SW480 (cell line): ENCODE measurements at regions not wholly inside any gene's neighbourhood (a gene's known extent, or its start where the extent isn't known, plus 50 kb on each side); places are given as distances from the start of the nearest gene placed in this dataset.
"Not testable (repeated sequence)": the region's sequence is repeated elsewhere in the genome, so short reads cannot be mapped to it uniquely, and the experiment has no call there.

Experiments
- DNase-seq: peaks from one replicate; pipeline ENCODE4 v3.0.0-alpha.2; 2016; ENCODE audit warnings: low spot score

DNA sequence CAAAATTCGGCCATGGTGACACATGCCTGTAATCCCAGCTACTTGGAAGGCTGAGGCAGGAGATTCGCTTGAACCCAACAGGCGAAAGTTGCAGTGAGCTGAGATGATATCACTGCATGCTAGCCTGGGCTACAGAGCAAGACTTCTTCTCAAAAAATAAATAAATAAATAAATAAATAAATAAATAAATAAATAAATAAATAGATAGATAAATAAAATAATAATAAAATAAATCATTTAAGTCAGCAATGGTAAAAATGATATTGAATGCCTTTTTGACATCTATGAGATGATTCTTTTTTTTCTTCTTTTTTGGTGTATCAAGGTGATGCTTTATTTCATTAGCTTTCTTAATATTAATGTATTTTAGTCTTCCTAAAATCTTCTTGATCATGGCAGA is 221.7 kb upstream of the RXFP2 start:
- no peak for DNase-seq

DNA sequence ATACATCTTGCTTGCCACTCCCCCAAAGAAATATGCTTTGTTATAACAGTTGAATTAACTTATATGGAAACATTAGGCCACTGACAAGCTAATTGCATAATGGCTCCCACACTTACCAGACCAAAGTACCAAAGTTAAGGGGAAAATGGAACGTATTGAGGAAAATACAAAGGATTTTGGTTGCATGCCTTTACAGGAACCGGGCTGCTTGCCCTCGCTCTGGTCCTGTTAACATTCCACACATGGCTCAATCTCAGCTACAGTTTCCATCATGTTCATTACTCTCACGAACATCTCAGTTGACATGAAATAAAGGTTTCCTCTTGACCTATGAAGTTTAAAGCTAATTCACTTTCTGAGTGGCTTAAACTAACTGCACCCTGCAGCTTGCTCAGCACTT is 220.7 kb upstream of the RXFP2 start:
- DNase-seq: no peak

- no peak for DNase-seq
These were observed 217.9 kb upstream of the RXFP2 start for GRCh38 chr13:31521435-31521834.

- no peak for DNase-seq
These were observed 216.9 kb upstream of the RXFP2 start for GRCh38 chr13:31522396-31522795.

DNA sequence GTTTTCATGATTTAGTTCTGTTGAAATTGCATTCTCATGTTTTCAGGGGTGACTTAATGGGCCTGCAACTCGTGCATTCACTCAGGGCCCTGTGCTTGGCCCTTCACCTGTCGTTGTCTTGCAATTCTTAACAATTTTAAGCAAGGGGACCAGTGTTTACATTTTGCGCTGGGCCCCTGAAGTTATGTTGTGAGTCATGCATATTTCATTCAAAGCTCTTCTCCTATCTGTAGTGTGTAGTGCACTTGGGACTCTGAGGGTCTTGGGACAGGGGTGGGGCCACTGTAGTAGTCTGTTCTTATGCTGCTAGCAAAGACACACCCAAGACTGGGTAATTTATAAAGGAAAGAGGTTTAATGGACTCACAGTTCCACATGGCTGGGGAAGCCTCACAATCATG is 211.2 kb upstream of the RXFP2 start:
- no peak for DNase-seq

GRCh38 chr13:31528758-31529157 is 210.6 kb upstream of the RXFP2 start:
- DNase-seq: no peak

GRCh38 chr13:31530922-31531321 is 208.4 kb upstream of the RXFP2 start:
- no peak for DNase-seq

DNA sequence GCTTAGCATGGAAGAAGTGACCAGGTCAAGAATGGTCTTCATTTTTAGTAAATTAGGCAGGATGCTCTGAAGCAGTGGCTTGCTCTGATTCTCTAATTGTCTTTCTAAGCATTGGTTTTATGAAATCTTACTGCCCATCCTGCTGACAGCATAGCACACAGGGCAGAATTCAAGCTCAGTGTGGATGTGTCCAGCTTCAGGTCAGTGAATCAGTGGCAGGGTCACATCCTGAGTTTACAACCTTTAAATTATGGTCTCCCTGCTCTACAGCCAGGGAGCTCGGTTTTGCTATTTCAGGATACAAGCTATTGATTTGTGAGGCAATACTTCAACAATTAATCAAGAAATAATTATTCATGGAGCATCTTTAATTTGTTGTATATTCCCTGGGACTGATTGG is 202.3 kb upstream of the RXFP2 start:
- DNase-seq: no peak

- DNase-seq: peak; percentile 58
These were observed 201.0 kb upstream of the RXFP2 start for GRCh38 chr13:31538067-31539042.

DNA sequence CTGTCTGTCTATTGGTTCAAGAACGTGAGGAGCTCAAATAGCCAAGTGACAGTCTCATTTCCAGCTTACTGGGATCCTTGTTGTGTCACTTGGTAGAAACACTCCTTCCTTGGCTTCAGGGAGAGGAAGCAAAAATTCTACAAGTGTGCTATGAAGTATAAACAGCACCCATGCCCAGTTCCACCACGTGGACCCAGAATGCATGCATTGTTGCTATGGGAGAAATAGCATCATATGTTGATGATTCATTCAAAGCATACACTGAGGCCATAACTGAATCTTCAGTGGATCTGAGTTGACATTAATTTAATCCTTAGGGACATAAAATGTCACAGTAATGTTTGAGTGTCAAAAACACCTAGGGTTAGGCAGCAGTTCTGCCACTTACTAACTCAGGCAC is 199.0 kb upstream of the RXFP2 start:
- DNase-seq: no peak

- DNase-seq: no peak
These were observed 196.1 kb upstream of the RXFP2 start for GRCh38 chr13:31543190-31543589.

GRCh38 chr13:31545616-31546015 is 193.7 kb upstream of the RXFP2 start:
- no peak for DNase-seq

DNA sequence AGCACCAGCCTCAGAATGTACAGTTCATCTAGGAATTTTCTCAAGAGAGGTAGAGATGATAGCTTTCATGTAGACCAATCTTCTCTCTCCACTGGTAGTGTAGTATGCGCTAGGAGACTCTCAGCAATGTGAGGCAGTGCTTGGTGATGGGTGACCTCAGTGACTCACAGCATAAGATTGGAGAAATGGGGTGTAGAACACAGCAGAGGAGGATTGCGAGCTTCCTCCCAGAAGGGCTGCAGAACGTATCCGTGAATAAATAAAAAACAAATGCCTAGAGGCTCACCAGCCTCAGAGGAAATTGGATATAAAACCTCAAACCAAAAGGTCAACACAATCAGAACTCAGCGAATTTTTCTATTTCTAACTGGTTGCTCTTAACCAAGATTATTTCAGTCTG is 182.9 kb upstream of the RXFP2 start:
- DNase-seq: no peak

- DNase-seq: not testable (repeated sequence)
These were observed 155.1 kb upstream of the RXFP2 start for GRCh38 chr13:31584221-31584620.

GRCh38 chr13:31587698-31588266 is 151.5 kb upstream of the RXFP2 start:
- DNase-seq: no peak

- DNase-seq: no peak
These were observed 151.0 kb upstream of the RXFP2 start for GRCh38 chr13:31588316-31588715.

GRCh38 chr13:31588893-31589292 is 150.4 kb upstream of the RXFP2 start:
- DNase-seq: no peak

DNA sequence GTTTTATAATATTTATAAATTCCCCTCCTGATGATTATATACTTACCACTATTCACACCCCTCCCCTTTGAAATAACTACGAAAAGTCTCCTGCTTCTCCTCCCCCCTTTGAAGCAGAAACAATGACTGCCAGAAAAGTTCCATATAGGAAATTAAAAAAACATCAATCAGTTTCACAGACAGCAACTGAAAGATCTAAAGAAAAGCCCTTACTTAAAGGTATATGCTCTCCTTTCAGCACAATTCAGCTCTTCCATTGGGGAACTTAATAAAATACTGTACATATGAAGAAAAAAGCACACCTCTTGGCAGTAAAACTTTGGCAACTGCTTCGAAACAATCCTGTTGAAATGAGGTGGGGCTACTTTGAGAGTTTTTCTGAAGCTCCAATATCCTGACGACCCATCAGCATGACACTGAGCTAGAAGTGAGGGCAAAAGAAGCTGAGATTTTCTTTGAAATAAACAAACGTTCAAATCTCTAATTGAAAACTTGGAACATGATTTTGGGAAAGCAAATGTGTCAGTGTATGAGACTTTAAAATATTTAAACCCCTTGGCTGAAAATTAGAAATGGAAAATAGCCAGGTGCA is 147.6 kb upstream of the RXFP2 start:
- no peak for DNase-seq

- no peak for DNase-seq
These were observed 145.3 kb upstream of the RXFP2 start for GRCh38 chr13:31594056-31594455.

- DNase-seq: no peak
These were observed 143.8 kb upstream of the RXFP2 start for GRCh38 chr13:31595563-31595962.

- no peak for DNase-seq
These were observed 140.3 kb upstream of the RXFP2 start for GRCh38 chr13:31598990-31599389.

- no peak for DNase-seq
These were observed 134.1 kb upstream of the RXFP2 start for GRCh38 chr13:31605076-31605860.
